GM23338 (cell line): ENCODE measurements at regions not wholly inside any gene's neighbourhood (a gene's known extent, or its start where the extent isn't known, plus 50 kb on each side); places are given as distances from the start of the nearest gene placed in this dataset.
A peak's percentile ranks its signal among the peaks of the same experiment; 100 is the strongest.

Experiments
- ATAC-seq: fragments of 200-7000 bp; cut with Tn5 transposase; 3 replicates; pipeline ENCODE4 v1.9.1; 2020
- DNase-seq: peaks from one replicate; pipeline ENCODE4 v3.0.0-alpha.2; 2015; ENCODE audit warnings: low spot score
- H2AFZ ChIP-seq: fragments of 200-600 bp; sonication (generic); 2 replicates; pipeline ENCODE4 v1.8.0; 2016; ENCODE audit warnings: antibody characterized with exemption, mild to moderate bottlenecking, moderate library complexity
- H3F3A ChIP-seq: fragments of 200-600 bp; sonication (generic); replicated peaks from 2 replicates; pipeline ENCODE4 v1.8.0; 2017; ENCODE audit warnings: antibody characterized with exemption, mixed run types, low read depth
- H3K27ac ChIP-seq: fragments of 200-600 bp; sonication (generic); 2 replicates; pipeline ENCODE4 v1.6.1; 2016; ENCODE audit warnings: low read depth
- H3K27me3 ChIP-seq: fragments of 200-600 bp; sonication (generic); 2 replicates; pipeline ENCODE4 v1.8.0; 2016; ENCODE audit warnings: mild to moderate bottlenecking, mixed run types, moderate library complexity; ENCODE audit not compliant: insufficient read depth
- H3K36me3 ChIP-seq: fragments of 200-600 bp; sonication (generic); 2 replicates; pipeline ENCODE4 v1.8.0; 2016; ENCODE audit warnings: mild to moderate bottlenecking; ENCODE audit not compliant: insufficient read depth
- H3K4me1 ChIP-seq: fragments of 200-600 bp; sonication (generic); 2 replicates; pipeline ENCODE4 v1.8.0; 2016; ENCODE audit warnings: mild to moderate bottlenecking, moderate library complexity; ENCODE audit not compliant: insufficient read depth
- H3K4me2 ChIP-seq: fragments of 200-600 bp; sonication (generic); 2 replicates; pipeline ENCODE4 v1.7.1; 2017; ENCODE audit warnings: mixed run types
- H3K4me3 ChIP-seq: fragments of 200-600 bp; sonication (generic); 2 replicates; pipeline ENCODE4 v1.6.1; 2016; ENCODE audit warnings: mixed run types
- H3K79me2 ChIP-seq: fragments of 200-600 bp; sonication (generic); replicated peaks from 2 replicates; pipeline ENCODE4 v1.8.0; 2017; ENCODE audit warnings: mild to moderate bottlenecking; ENCODE audit not compliant: insufficient read depth
- H3K9me2 ChIP-seq: fragments of 200-600 bp; sonication (generic); 2 replicates; pipeline ENCODE4 v1.8.0; 2017; ENCODE audit not compliant: insufficient read depth
- H4K20me1 ChIP-seq: fragments of 200-600 bp; sonication (generic); replicated peaks from 2 replicates; pipeline ENCODE4 v1.8.0; 2017; ENCODE audit warnings: mild to moderate bottlenecking; ENCODE audit not compliant: insufficient read depth
- H3K27ac Mint-ChIP-seq: 2 replicates; pipeline ENCODE4 v1.8.0; 2020; ENCODE audit warnings: inconsistent platforms, mild to moderate bottlenecking, moderate library complexity, mixed read lengths
- H3K27me3 Mint-ChIP-seq: 3 replicates; pipeline ENCODE4 v1.8.0; 2022; ENCODE audit warnings: low read depth, mild to moderate bottlenecking, moderate library complexity, mixed read lengths, inconsistent platforms; ENCODE audit not compliant: insufficient read depth, poor library complexity
- H3K36me3 Mint-ChIP-seq: 3 replicates; pipeline ENCODE4 v1.8.0; 2021; ENCODE audit warnings: low read depth, mild to moderate bottlenecking, inconsistent platforms, moderate library complexity, mixed read lengths
- H3K4me1 Mint-ChIP-seq: 3 replicates; pipeline ENCODE4 v1.8.0; 2020; ENCODE audit warnings: mild to moderate bottlenecking, inconsistent platforms, mixed read lengths
- H3K4me3 Mint-ChIP-seq: 3 replicates; pipeline ENCODE4 v1.8.0; 2021; ENCODE audit warnings: moderate library complexity, mild to moderate bottlenecking, inconsistent platforms, mixed read lengths
- H3K9me3 Mint-ChIP-seq: 3 replicates; pipeline ENCODE4 v1.8.0; 2020; ENCODE audit warnings: moderate library complexity, mild to moderate bottlenecking, inconsistent platforms, mixed read lengths
- CREB1 ChIP-seq: fragments of 250-450 bp; sonication (Bioruptor Pico); IDR thresholded peaks from 2 replicates; pipeline ENCODE4 v1.5.0; 2020; ENCODE audit warnings: low read depth, mild to moderate bottlenecking, moderate library complexity
- EZH2 ChIP-seq: fragments of 200-600 bp; sonication (generic); IDR thresholded peaks from one replicate; pipeline ENCODE4 v1.8.0; 2017; ENCODE audit warnings: antibody characterized with exemption, mild to moderate bottlenecking, low read depth; ENCODE audit not compliant: unreplicated experiment
- EZH2phosphoT487 ChIP-seq: fragments of 200-600 bp; sonication (generic); IDR thresholded peaks from one replicate; pipeline ENCODE4 v1.8.1; 2018; ENCODE audit warnings: antibody characterized with exemption; ENCODE audit not compliant: unreplicated experiment
- JUNB ChIP-seq: IDR thresholded peaks from one replicate; pipeline ENCODE4 v1.6.1; 2016; ENCODE audit warnings: antibody characterized with exemption; ENCODE audit not compliant: unreplicated experiment
- NANOG ChIP-seq: IDR thresholded peaks from 2 replicates; pipeline ENCODE4 v1.6.1; 2016; ENCODE audit warnings: antibody characterized with exemption, borderline replicate concordance
- POLR2AphosphoS5 ChIP-seq: IDR thresholded peaks from 2 replicates; pipeline ENCODE4 v1.6.1; 2016; ENCODE audit warnings: antibody characterized with exemption, low read depth
- STAT1 ChIP-seq: IDR thresholded peaks from one replicate; pipeline ENCODE4 v1.6.1; 2016; ENCODE audit warnings: antibody characterized with exemption; ENCODE audit not compliant: unreplicated experiment
- ZNF114 ChIP-seq: fragments of 250-450 bp; sonication (Bioruptor Pico); IDR thresholded peaks from 2 replicates; pipeline ENCODE4 v1.5.0; 2020; ENCODE audit warnings: mild to moderate bottlenecking, moderate library complexity
- ZNF331 ChIP-seq: fragments of 250-450 bp; sonication (Bioruptor Pico); IDR thresholded peaks from 2 replicates; pipeline ENCODE4 v1.5.0; 2020; ENCODE audit warnings: low read depth, mild to moderate bottlenecking, moderate library complexity
- ZNF462 ChIP-seq: fragments of 250-450 bp; sonication (Bioruptor Pico); IDR thresholded peaks from 2 replicates; pipeline ENCODE4 v1.5.0; 2020; ENCODE audit warnings: mild to moderate bottlenecking, moderate library complexity
- TF ChIP-seq, protein P1 (sequence below), 2 experiments: fragments of 200-600 bp in 1 of 2; sonication (generic) in 1 of 2; conservative IDR thresholded peaks; 2 replicates each; pipeline versions ENCODE4 v1.5.1 to v1.6.1; 2016 to 2017; ENCODE audit warnings: antibody characterized with exemption in 2 of 2, low read depth in 2 of 2, mild to moderate bottlenecking in 2 of 2, moderate library complexity in 1 of 2
- TF ChIP-seq, protein P2 (sequence below): IDR thresholded peaks from 2 replicates; pipeline ENCODE4 v1.6.1; 2016; ENCODE audit warnings: antibody characterized with exemption
- TF ChIP-seq, protein P3 (sequence below): IDR thresholded peaks from one replicate; pipeline ENCODE4 v1.6.1; 2018; ENCODE audit warnings: antibody characterized with exemption; ENCODE audit not compliant: unreplicated experiment

- Histone ChIP-seq H3F3A (no peaks in the 10 kb centered on the region), H2AFZ (peak overlapping the region; percentile 16; the same call in 1 of the 2 replicates), H3K9me2 (peaks cover 11% of the 10 kb centered on the region), H3K4me3 (no peak overlapping the region), H4K20me1 (no peaks in the 10 kb centered on the region), H3K36me3 (no peaks in the 10 kb centered on the region), H3K4me2 (no peak overlapping the region; the same call in 1 of the 2 replicates), H3K27me3 (no peaks in the 10 kb centered on the region), H3K4me1 (peaks cover 26% of the 10 kb centered on the region), H3K79me2 (no peaks in the 10 kb centered on the region), H3K27ac (no peak overlapping the region)
- Mint-ChIP-seq H3K27me3 (no peaks in the 10 kb centered on the region), H3K9me3 (no peaks in the 10 kb centered on the region; the same call in 2 of the 3 replicates), H3K4me3 (no peak overlapping the region), H3K4me1 (peaks cover 30% of the 10 kb centered on the region), H3K36me3 (no peaks in the 10 kb centered on the region), H3K27ac (peak overlapping the region; percentile 73; the same call in 1 of the 2 replicates)
- TF ChIP-seq, protein P1, sequence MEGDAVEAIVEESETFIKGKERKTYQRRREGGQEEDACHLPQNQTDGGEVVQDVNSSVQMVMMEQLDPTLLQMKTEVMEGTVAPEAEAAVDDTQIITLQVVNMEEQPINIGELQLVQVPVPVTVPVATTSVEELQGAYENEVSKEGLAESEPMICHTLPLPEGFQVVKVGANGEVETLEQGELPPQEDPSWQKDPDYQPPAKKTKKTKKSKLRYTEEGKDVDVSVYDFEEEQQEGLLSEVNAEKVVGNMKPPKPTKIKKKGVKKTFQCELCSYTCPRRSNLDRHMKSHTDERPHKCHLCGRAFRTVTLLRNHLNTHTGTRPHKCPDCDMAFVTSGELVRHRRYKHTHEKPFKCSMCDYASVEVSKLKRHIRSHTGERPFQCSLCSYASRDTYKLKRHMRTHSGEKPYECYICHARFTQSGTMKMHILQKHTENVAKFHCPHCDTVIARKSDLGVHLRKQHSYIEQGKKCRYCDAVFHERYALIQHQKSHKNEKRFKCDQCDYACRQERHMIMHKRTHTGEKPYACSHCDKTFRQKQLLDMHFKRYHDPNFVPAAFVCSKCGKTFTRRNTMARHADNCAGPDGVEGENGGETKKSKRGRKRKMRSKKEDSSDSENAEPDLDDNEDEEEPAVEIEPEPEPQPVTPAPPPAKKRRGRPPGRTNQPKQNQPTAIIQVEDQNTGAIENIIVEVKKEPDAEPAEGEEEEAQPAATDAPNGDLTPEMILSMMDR (conservative IDR thresholded peaks at IDR 0.05; ENCODE audit: low read depth in 2 of 2) = no peak
- TF ChIP-seq POLR2AphosphoS5 (no peak), NANOG (no peak), JUNB (no peak), EZH2 (no peak), EZH2phosphoT487 (no peak), ZNF462 (no peak), ZNF331 (no peak), ZNF114 (CRISPR knock-in tag) (no peak), CREB1 (CRISPR knock-in tag) (no peak), STAT1 (no peak)
- TF ChIP-seq, protein P2, sequence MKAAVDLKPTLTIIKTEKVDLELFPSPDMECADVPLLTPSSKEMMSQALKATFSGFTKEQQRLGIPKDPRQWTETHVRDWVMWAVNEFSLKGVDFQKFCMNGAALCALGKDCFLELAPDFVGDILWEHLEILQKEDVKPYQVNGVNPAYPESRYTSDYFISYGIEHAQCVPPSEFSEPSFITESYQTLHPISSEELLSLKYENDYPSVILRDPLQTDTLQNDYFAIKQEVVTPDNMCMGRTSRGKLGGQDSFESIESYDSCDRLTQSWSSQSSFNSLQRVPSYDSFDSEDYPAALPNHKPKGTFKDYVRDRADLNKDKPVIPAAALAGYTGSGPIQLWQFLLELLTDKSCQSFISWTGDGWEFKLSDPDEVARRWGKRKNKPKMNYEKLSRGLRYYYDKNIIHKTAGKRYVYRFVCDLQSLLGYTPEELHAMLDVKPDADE = no peak
- TF ChIP-seq, protein P3, sequence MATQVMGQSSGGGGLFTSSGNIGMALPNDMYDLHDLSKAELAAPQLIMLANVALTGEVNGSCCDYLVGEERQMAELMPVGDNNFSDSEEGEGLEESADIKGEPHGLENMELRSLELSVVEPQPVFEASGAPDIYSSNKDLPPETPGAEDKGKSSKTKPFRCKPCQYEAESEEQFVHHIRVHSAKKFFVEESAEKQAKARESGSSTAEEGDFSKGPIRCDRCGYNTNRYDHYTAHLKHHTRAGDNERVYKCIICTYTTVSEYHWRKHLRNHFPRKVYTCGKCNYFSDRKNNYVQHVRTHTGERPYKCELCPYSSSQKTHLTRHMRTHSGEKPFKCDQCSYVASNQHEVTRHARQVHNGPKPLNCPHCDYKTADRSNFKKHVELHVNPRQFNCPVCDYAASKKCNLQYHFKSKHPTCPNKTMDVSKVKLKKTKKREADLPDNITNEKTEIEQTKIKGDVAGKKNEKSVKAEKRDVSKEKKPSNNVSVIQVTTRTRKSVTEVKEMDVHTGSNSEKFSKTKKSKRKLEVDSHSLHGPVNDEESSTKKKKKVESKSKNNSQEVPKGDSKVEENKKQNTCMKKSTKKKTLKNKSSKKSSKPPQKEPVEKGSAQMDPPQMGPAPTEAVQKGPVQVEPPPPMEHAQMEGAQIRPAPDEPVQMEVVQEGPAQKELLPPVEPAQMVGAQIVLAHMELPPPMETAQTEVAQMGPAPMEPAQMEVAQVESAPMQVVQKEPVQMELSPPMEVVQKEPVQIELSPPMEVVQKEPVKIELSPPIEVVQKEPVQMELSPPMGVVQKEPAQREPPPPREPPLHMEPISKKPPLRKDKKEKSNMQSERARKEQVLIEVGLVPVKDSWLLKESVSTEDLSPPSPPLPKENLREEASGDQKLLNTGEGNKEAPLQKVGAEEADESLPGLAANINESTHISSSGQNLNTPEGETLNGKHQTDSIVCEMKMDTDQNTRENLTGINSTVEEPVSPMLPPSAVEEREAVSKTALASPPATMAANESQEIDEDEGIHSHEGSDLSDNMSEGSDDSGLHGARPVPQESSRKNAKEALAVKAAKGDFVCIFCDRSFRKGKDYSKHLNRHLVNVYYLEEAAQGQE = no peak
- DNase-seq (no peak), ATAC-seq (no peak; the same call in 1 of the 3 replicates)
Observed at GRCh38 chr6:20013066-20013861, 176.1 kb downstream of the ID4 start.
